ENCODE measurements at regions not wholly inside any gene's neighbourhood (a gene's known extent, or its start where the extent isn't known, plus 50 kb on each side); places are given as distances from the start of the nearest gene placed in this dataset.
A peak's percentile ranks its signal among the peaks of the same experiment; 100 is the strongest.

GRCh38 chr2:118319271-118319684, 231.0 kb downstream of the INSIG2 start:
- no peak overlapping the region for H3K27ac ChIP-seq
- H3K36me3 ChIP-seq, result no peaks in the 10 kb centered on the region
- H3K9me3 ChIP-seq (ENCODE audit: low read depth), result no peaks in the 10 kb centered on the region
- no peaks in the 10 kb centered on the region for H3K27me3 ChIP-seq
- no peaks in the 10 kb centered on the region for H3K4me1 ChIP-seq (ENCODE audit: low read depth)
- TF ChIP-seq CTCF (IDR thresholded peaks at IDR 0.05; ENCODE audit: low read depth, low read length), result no peak
- no peak overlapping the region for H3K4me3 ChIP-seq
- DNase-seq (ENCODE audit: low read depth in 1 of 2, low spot score in 1 of 2), result no peak

DNA sequence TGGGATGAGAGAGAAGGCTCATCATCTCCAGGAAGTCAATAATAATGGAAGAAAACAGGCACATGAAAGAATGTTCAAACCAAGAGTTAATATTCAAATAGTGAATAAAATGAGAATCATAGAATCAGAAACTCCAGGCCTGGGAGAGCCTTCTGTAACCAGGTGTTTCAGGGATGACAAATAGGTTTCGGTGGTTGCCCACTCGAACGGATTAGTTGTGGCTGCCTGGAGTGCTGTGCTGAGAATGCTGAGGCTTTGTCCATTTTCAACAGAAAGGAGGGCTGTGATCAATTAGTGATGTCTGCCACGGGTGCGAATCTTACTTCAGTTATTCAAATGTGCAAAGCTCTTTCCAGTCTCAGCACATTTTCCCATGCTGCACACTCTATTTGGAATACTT, 227.3 kb downstream of the INSIG2 start:
- Histone ChIP-seq H3K36me3 (no peaks in the 10 kb centered on the region), H3K27ac (no peak overlapping the region), H3K9me3 (ENCODE audit: low read depth) (no peaks in the 10 kb centered on the region), H3K27me3 (no peaks in the 10 kb centered on the region), H3K4me3 (no peak overlapping the region), H3K4me1 (ENCODE audit: low read depth) (no peaks in the 10 kb centered on the region)
- DNase-seq (ENCODE audit: low read depth in 1 of 2, low spot score in 1 of 2), result no peak
- TF ChIP-seq CTCF (IDR thresholded peaks at IDR 0.05; ENCODE audit: low read depth, low read length), result no peak

DNA sequence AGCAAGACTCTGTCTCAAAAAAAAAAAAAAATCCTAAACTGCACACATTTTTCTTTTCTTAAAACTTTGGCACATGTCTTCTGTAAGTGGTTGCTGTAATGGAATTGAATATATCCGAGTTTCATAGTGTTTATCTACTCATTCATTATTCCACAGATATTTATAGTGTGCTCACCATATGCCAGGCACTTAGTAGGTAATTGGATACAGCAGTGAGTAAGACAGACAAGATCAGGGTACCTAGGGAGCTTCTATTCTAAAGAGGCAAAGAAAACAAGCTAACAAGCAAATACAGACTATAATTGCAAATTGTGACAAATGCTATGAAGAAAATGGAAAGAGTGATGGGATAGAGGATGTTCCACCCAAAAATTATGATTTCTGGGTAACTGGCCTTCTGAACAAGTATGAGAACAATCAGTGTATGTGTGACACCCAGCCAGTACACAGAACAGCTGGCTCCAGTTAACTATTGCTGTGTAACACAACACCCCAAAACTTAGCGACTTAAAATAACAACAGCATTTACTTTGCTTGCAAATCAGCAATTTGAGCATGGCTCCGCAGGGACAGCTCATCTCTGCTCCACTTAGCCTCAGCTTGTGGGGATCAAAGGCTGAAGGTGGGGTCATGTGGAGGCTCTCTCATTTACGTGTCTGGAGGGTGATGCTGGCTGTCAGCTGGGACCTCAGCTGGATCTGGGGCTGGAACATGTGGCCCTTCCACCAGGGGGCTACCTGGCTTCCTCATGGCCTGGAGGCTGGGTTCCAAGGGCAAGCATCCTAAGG, 224.9 kb downstream of the INSIG2 start:
- H3K27me3 ChIP-seq, result no peaks in the 10 kb centered on the region

GRCh38 chr2:118310681-118311429, 222.6 kb downstream of the INSIG2 start:
- Histone ChIP-seq H3K27ac (no peak overlapping the region), H3K4me3 (peak overlapping the region; percentile 47), H3K27me3 (no peaks in the 10 kb centered on the region), H3K36me3 (no peaks in the 10 kb centered on the region), H3K9me3 (ENCODE audit: low read depth) (no peaks in the 10 kb centered on the region), H3K4me1 (ENCODE audit: low read depth) (no peaks in the 10 kb centered on the region)
- DNase-seq (ENCODE audit: low read depth in 1 of 2, low spot score in 1 of 2), result peak in 1 of 2 donors; percentile 10
- no peak for TF ChIP-seq CTCF (IDR thresholded peaks at IDR 0.05; ENCODE audit: low read depth, low read length)

More for the DNA sequence above, 224.9 kb downstream of the INSIG2 start:
- no peak for DNase-seq (ENCODE audit: low read depth in 1 of 2, low spot score in 1 of 2)
- TF ChIP-seq CTCF (IDR thresholded peaks at IDR 0.05; ENCODE audit: low read depth, low read length), result no peak
- H3K4me1 ChIP-seq (ENCODE audit: low read depth), result no peaks in the 10 kb centered on the region
- no peaks in the 10 kb centered on the region for H3K36me3 ChIP-seq
- no peak overlapping the region for H3K27ac ChIP-seq
- H3K9me3 ChIP-seq (ENCODE audit: low read depth), result no peaks in the 10 kb centered on the region
- H3K4me3 ChIP-seq, result no peak overlapping the region

- no peaks in the 10 kb centered on the region for H3K9me3 ChIP-seq (ENCODE audit: low read depth)
- H3K4me1 ChIP-seq (ENCODE audit: low read depth), result no peaks in the 10 kb centered on the region
- no peak overlapping the region for H3K27ac ChIP-seq
- no peak for TF ChIP-seq CTCF (IDR thresholded peaks at IDR 0.05; ENCODE audit: low read depth, low read length)
- DNase-seq (ENCODE audit: low read depth in 1 of 2, low spot score in 1 of 2), result peak; percentile 47 to 56
- H3K36me3 ChIP-seq, result no peaks in the 10 kb centered on the region
- peak overlapping the region; percentile 47 for H3K4me3 ChIP-seq
- no peaks in the 10 kb centered on the region for H3K27me3 ChIP-seq
These were observed 221.8 kb downstream of the INSIG2 start for GRCh38 chr2:118309946-118310680.
